HG02642 (cell line): ENCODE measurements at regions not wholly inside any gene's neighbourhood (a gene's known extent, or its start where the extent isn't known, plus 50 kb on each side); places are given as distances from the start of the nearest gene placed in this dataset.
"Not testable (repeated sequence)": the region's sequence is repeated elsewhere in the genome, so short reads cannot be mapped to it uniquely, and the experiment has no call there.

ENCODE experiments used
- ATAC-seq: cut with Tn5 transposase; IDR thresholded peaks from one replicate; pipeline ENCODE4 v1.9.1; 2021; ENCODE audit warnings: mild to moderate bottlenecking; ENCODE audit not compliant: unreplicated experiment, poor library complexity

DNA sequence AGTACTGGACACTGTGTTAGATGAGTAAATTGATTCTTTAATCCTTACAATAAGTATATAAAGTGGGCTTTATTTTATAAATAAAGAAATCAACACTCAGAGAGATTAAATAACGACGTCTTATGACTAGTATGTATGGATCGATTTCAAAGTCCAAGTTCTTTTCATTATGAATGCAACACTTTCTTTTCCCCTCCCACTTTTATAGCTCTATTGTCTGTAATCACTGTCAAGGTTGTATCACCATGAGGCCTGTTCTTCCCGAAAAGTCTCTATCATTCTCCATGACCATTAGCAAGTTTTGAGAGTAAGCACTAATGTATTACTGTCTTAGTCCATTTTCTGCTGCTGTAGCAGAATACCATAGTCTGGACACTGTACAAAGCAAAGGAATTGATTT is 228.4 kb downstream of the TLR4 start:
- ATAC-seq: no peak

DNA sequence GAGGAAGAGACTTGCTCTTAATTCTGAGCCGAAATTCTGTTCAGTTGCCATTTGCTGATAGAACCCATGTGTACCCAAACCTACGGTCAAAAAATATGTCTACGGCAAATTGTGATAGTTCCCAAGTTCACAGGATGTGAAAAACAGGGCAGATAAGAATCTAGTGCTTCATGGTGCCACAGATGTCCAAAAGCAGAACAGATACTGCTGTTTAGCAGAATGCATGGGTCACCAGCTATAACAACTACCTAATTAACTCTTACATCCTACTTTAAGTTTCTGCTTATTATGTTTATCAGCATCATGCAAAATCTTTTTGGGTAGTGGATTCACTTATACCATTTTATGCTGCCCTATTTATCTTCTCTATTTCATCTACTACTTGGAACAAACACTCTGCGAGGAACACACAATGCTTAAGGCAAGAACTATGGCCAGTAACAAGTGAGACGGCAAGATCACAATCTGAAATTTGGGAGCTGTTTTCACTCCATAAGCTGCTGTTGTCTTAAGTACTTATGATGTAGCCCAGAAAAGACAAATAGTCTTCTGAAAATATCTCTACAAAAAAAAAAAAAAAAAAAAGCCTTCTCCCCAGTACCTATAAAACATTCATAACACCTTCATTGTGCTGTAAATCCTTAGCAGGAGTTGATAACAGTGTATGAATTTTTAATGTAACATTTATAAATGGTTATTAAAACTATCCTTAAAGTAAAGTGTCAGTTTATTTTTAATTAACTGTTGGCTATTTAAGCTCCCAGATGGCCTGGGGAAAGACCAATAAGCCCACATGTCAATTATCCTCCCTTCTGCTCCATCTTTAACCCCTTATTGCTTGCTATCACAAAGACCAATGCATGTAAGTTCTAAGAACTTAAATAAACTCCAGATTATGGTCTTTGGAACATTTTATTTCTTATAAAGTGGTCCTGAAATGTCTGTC is 232.3 kb downstream of the TLR4 start:
- peak; percentile 94 for ATAC-seq

DNA sequence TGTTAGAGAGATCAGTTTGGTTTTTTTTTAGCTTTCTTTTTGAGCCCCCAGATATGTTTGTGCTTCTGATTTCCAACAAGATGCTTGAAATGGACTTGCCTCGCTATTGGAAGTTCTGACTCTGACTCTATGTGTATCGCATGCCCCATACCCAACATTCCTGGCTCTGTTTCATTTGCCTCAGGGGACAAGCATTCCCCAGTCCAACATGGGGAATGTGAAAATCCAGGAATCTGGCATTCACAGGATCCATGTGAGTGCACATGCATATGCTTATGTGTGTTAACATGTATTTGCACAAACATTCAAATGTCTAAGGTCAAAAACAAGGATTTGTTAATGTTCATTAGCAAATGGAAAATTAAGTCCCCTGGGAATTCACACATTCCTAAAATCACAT is 233.9 kb downstream of the TLR4 start:
- ATAC-seq: no peak

DNA sequence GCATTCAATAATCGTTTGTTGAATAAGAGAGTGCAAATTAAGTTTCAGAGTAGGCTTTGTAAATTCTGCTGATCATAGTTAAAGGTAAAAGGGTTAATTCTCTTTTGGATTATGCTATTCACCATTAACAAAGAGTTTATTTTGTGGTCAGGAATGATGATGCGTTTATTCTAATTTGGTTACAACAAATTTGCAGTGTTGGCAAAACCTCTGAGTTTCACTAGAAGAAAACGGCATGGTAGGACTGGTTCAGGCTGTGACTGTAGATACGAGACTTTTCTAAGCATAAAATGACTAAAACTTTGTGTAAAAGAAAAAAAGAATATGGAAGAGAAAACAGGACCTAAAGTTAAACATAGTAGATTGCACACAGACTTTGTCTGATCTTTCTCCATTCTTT is 234.7 kb downstream of the TLR4 start:
- no peak for ATAC-seq

DNA sequence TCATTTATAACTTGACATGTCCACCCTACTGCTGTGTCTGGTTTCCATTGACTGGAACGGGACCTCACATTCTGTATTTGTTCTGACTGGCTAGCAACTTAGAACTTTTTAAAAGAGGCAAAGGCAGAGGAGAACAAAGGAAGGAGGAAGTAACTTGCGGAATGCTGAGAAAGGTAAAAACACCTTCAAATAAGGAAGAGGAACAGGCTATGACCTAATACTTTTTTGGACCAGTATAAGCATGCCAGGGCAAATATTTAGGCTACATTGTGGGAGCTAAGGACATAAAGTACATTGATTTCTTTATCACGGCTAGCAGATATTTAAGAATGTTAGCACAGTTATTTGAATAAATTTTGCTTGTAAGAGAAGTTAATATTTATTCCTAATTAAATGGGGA is 240.5 kb downstream of the TLR4 start:
- not testable (repeated sequence) for ATAC-seq

DNA sequence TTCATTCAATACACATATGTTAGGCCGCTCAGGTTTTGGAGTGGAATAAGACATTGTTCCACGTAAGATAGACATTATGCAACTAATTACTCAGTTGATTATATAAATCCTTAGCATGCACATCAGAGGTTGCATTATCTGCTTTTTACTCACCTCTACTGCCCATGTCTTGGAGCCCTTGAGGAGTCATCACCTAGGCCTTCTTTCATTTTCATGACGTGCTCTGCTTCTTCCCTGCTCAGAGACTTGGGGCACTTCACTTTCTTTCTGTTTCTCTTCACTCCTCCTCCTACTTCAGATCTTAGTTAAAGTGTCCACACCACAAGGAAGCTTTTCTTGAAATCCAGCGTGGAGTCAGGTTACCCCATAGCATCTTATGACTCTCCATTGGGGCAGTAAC is 241.1 kb downstream of the TLR4 start:
- no peak for ATAC-seq

DNA sequence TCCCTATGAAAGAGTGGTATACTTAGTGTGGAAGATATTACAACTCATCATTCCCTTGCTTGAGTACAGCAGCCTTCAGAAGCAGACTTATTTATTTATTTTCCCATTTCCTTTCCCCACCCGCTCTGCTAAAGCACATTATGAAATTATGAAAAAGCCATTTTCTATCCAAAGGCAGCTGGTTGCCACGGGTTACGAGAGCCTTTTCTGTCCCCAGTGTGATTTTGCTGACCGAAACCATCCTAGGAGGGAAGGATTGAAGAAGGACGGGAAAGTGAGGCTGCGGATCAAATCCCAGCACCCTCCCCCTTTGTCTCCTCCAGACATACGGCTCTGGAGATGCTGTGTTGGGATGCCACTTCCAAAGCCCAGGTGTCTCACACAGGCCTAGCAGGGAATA is 246.9 kb downstream of the TLR4 start:
- no peak for ATAC-seq

DNA sequence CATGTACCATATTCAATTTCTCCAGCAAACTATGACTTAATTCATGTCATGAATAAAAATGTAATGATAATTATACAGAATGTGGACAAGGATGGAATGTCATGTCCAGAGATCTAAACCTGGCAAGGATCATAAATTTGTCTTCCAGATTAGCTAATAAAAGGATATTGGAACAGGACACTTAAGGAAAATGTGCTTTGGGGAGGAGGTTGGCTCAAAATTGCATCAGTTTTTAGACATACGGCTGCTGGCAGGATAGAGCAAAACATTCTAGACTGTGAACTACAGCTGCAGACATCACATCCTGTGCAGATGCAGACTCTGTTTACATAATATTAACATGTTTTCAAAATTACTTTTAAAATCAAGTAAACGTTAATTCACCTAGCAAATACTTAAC is 248.4 kb downstream of the TLR4 start:
- no peak for ATAC-seq

DNA sequence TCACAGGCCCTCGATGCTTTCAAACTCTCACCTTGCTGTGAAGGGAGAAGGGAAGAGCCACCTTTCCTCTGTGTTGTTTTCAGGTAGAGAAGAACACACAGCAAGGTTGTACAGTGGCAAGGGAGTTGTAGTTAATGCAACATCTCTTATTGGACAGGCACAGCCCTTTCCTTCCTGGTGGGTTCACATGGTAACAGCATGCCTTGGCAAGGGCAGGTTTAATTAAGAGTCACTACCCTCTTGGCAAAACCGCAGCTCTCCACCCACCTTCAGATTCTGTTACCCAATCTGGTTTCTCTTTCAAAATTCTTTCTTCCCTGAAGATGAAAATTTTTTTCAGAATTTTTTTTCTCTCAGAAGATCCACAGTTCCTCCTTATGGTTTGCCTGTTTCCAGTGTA is 253.1 kb downstream of the TLR4 start:
- no peak for ATAC-seq

DNA sequence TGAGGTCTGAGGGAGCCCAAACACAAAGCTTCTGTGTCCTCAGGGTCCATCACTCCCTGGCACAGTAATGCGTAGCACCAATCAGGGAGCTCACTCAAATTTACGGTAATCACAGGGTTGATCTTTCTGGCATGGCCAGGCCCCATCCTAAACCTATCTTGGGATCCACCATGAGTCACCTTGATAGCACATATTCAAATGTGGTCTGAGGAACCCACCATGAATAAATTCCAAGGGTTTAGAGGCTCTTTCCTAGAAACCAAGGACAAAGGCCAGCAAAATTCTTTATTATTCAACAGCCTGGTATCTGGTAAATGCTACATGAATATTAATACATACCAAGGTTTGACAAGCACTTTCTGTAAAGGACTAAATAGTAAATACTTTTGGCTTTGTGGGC is 254.5 kb downstream of the TLR4 start:
- no peak for ATAC-seq

DNA sequence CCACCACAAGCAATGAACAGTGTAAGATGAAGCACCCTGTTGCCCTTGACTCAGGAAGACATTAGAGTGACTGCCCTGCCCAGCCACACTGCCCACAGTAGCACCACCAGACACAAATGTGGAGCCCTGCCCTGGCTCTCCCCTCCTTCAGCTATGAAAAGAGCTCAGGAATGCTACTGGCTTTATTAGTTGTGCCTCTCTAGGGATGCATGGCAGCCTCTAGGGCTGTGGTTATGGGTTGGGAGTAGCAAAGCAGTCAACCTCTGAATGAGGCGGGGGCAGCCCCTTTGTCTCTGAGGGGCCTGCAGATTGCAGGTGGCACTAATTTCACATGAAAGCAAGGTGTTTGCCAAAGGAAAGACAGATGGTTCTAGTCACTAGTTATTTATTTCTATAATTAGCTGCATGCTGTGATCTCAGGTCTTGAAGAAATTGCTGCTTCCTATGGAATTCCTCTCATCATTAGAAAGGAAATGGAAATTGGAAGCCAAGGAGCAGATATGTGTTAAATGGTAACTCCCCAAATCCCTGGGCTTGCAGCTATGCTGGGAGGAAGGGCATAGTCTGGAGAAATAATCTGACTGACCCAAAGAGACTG is 259.4 kb downstream of the TLR4 start:
- ATAC-seq: no peak

DNA sequence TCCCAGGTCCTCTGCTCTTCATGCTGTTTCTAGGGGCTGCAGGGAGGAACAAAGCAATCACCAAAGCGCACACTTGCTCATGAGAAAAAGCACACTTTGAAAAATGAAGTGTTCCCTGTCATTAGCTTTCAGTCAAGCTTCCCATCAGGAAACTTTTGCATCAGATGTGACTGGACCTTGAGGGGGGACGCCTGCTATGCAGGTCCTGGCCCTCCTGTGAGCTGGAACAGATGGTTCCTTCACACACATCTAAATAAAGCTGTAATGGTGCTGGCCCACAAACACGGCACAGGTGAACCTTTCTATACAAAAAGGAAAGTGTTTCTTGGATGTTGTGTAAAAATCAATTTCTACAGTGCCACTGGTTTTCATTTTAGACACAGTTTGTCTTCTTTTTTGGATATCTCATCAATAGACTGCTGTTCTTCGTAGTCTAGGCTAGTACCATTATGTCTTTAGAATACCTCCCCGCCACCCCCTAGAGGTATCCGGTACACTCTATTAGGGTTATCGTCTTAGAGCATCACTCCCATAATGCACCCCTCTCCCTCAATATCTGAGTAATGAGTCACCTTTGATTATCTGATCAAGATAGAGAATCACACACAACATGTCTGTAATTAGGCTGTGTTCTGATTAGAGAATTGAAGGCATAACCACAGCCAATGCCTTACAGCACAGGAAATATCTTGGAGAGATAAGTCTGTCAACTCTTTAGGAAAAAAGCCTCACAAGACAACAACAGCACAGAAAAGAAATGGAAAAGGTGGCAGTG is 266.3 kb downstream of the TLR4 start:
- no peak for ATAC-seq

DNA sequence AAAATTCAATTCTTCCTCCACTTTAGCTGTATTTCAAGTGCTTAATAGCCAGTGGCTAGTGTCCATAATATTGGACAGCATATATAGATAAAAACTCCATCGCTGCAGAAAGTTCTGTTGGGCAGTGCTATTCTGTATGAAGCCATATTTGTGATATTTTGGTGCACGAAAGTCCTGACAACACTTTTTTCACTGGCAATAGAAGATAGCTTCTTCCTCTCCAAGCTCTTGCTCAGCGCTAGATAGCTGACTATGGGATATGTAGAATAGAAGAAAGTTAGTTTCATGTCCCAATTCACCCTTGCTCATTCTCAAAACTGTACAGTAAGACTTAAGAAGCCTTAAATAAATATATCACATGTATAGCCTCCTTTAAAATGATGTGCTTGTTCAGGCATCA is 269.9 kb downstream of the TLR4 start:
- no peak for ATAC-seq

DNA sequence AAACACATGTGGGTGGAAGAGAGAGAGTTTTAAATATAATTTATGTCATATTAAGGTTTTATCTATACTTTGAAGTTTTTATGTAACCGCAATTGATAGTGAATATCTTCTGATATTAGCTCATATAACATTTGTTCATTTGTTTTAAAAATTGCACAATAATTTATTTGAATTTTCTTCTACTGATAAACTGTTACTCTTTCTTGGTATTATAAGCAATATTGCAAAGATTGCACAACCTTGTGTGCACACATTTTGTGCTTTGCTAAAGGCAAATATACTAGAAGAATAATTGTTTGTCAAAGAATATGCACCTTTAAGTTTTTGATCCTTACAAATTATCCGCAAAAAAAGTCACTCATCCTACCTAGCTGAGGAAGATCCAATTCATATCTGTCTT is 275.7 kb downstream of the TLR4 start:
- ATAC-seq: no peak

DNA sequence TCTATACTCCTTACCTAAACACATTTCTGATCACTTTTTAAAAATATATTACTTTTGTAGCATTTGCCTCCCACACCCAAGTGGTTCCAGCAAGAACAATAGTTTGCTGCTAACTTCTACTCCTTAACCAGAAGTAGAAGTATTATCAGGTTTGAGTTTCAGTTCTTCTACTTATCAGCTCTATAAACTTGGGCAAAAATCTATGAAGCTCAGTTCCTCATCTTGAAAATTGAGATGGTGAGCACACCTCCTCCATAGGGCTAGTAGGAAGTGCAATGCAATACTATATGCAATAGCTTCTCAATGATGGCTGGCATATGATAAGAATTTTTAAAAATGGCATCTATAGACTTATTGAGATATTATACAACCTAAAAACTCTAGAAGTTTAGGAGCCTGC is 283.7 kb downstream of the TLR4 start:
- no peak for ATAC-seq

DNA sequence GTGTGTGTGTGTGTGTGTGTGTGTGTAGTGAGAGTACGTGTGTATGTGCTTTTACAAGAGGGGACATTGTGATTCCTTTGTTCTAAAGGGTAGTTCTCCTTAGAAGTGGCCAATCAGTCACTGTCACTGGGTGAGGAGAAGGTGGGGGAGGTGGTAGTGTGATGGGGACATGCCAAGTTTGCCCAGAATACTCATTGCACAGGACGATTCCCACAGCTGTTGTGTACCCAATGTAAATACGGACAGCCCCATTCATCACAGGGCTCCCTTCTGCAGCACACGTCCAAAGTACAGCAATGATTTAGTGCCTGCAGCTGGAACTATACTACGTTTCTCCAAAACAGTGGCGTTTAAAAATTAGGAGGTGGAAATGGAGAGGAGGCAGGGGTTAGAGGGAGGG is 287.8 kb downstream of the TLR4 start:
- ATAC-seq: no peak

DNA sequence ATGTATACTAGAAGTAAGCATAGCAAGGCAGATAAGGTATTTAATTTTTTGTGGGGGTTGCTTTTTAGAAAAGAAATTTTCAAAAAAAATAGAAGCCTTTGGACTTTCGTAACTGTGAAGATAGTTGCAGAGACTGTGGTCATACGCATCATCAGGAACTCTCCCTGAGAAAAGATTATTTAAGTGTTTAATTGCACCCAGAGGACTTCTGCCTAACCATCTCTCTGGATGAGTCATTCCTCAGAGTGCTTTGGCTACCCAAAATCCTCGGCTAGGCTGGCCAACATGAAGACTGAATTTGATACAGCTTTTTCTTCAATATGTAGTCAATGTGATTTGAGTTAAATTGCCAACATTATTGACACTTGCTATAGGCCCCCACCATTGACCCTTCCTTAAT is 296.4 kb downstream of the TLR4 start:
- no peak for ATAC-seq

DNA sequence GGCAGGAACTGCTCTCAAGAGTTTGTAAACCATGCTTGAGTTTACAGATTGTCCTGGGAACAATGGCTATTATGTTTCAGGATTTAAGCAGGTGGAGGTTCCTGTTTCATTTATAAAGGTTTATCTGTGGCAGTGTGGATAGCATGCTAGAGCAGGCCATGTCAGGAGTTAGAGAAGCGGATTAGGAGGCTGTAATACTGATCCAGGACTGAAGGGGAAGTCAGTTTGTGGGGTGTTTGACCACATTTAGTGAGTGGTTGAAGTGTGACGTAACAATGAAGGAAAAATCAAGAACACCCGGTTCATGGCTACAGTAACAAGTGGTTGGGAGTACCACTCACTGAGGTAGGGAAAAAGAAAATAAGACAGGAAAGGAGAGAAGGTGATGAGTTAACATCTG is 299.0 kb downstream of the TLR4 start:
- no peak for ATAC-seq

DNA sequence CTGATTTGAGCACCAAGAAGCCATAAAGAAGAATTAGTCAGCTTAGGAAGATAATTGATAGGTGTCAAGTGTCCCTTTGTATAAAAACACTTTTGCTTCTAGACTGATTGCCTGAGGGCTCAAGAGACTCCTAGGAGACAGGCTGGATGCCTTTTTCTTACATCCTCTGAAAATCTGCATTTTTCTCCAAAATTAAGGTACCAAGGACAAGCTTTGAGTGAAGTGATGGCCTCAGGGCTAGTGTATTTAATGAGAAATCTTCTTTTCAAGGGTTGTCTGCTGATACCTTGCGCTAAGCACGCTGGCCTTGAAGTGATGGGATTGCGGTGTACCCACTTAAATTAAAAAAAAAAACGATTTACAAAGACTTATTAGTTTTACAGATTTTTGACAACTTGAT is 304.0 kb downstream of the TLR4 start:
- no peak for ATAC-seq

DNA sequence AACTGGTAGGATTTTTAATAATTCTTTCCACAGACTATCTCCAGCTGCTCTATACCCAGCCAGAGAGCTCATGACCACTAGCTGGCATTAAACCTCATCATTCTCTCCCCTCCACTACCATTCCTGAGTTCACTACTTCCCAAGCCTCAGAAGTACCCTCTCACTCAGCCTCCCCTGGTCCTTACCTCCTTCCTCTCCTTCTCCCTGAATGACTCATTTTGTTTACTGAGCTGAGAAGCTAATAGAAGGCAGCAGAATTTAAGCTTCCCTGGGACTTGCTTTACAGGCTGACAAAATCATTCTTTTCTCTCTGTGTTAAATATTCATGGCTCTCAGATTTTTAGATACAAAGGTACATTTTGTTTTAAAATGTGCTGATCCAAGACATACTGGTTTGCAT is 305.4 kb downstream of the TLR4 start:
- no peak for ATAC-seq

DNA sequence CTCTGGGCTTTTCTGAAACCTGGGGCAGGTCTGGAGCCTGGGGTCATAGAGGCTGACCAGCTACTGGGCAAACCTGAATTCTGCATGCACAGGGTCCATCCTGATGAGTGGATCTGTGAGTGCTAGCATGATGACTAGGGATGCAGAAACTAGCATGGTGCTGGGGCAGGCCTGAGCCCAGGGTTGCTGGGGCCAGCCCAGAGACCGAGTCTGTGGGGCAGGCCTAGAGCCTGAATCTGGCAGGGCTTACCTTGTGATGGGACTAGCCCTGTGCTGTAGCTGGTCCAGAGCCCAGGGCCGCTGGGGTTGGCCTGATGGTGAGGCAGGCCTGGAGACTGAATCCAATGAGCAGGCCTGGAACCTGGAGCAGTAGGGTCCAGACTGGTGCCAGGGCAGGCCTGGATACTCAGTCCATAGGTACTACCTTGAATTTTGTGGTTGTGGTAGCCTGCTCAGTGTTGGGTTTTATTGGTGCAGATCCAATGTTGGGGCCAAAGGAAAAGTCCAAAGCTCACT is 313.5 kb downstream of the TLR4 start:
- ATAC-seq: no peak
